GM21723 (cell line): ENCODE measurements at regions not wholly inside any gene's neighbourhood (a gene's known extent, or its start where the extent isn't known, plus 50 kb on each side); places are given as distances from the start of the nearest gene placed in this dataset.
"Not testable (repeated sequence)": the region's sequence is repeated elsewhere in the genome, so short reads cannot be mapped to it uniquely, and the experiment has no call there.

ENCODE experiments used
- ATAC-seq: cut with Tn5 transposase; IDR thresholded peaks from one replicate; pipeline ENCODE4 v1.9.1; 2021; ENCODE audit warnings: mild to moderate bottlenecking, moderate library complexity; ENCODE audit not compliant: unreplicated experiment

DNA sequence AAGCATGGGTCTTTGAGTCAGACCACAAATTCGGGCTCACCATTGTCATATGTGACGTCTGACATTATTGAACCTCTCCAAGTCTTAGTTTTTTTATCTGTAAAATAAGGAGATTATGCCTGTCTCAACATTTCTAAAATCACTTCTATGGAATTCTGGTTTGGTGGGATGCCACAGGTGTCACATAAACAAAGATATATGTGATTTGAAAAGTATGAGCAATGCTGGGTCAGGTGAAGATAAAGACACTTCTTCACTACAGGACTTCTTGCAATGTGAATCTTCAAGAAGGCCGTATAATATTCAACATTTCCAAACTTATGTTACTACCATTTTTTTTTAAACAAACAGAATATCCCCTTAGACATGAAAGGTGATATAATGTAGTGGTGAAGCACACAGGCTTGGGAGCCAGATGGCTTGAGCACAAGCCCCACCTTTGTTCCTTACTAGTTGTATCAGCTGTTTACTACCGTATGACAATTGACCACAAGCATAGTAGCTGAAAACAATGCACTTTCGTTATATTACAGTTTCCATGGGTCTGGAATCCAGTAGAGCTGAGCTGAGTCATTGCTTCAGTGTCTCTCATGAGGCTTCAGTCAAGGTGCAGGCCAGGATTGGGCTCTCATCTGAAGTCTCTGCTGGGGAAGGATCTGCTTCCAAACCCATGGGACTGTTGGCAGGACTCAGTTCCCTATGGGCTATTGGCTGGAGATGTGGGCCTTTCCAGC, 87.7 kb downstream of the UTP18 start:
- ATAC-seq = no peak

DNA sequence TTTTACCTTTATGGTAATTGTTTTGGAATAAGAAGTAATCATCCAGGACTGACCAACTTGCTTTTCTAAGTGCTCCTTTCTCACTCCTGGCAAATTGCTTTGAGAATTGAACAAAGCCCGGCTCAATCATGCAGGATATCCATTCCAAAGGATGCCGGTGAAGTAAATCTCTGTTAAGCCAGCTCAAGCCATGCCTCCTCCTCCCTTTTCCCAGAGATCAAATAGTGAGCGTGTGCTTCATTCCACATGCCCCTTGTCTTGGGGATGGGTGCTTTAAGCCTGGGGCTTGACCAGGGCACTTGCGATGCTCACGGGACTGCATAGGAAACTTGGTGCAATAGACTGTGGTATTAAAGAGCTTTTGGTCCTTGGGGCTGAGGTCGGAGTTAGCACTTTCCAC, 90.7 kb downstream of the UTP18 start:
- ATAC-seq = no peak

DNA sequence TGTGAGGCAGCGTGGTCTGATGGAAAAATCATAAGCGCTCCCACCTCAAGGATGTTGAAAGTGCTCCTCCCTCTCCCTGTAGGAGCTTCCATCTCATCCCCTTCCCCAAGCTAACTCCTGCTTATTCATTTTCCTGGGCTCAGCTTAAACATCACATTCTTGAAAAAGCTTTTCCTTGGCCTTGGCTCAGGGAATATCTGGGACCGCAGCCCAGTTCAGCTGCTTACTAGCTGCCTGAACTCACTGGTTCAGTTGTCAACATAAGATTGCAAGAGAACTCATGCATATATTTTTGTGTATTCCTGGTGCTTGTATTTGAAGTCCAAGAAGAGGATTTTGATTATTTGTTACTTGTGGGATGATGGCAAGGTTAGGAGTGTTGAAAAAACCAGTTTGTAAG, 91.5 kb downstream of the UTP18 start:
- ATAC-seq = no peak

DNA sequence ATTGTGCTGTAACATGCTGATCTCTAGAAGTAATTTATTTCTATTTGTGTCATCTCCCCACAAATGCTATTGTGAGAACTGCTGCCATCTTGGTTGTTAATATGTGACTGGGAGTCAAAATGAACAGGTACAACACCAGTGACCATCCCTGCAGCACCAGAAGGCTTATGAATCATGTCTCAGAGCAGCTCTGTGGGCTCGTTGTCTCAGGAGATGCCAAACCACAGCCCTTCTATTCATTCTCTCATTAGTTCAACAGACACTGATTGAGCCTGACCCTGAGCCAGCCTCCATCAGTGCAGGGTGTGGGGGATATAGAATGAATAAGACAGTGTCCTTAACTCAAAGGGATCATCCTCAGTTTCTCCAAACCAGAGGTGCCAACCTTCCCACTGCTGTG, 92.5 kb downstream of the UTP18 start:
- no peak for ATAC-seq

DNA sequence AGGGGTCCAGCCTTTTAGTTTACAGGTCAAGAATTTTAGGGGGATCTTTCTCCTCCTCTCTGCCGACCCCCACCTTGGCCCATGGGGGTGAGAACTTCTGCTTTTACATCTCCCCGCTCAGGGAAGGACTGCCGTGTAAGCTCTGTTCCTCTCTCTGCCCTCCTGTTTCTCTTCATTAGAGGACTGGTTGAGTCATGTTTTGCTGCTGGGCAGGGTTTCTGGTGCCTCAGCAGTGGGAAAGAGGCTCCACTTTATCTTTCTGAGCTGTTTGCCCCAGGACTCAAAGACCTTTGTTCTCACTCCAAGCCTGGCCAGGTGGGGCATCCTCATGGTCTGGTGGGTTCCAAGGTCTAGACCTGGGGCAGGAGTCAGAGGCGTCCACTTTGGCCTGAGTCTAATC, 93.0 kb downstream of the UTP18 start:
- no peak for ATAC-seq

DNA sequence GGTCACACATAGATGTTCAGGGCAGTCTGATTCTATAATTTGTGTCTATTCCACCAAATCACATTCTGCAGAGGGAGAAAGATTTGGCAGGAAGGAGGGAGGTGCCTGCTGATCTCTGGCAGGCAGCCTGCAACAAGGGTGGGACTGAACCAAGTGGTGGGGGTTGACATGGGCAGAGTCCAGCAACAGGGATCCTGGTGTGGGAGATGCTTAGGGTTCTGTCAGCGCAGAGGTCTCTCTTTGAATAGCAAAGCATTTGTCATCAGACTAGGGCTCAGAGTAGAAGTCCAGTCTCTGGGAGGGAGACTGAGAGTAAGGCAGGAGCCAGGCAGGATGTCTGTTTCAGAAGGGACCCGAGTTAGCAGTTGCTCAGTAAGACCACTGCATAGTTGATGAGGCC, 94.6 kb downstream of the UTP18 start:
- ATAC-seq = no peak

DNA sequence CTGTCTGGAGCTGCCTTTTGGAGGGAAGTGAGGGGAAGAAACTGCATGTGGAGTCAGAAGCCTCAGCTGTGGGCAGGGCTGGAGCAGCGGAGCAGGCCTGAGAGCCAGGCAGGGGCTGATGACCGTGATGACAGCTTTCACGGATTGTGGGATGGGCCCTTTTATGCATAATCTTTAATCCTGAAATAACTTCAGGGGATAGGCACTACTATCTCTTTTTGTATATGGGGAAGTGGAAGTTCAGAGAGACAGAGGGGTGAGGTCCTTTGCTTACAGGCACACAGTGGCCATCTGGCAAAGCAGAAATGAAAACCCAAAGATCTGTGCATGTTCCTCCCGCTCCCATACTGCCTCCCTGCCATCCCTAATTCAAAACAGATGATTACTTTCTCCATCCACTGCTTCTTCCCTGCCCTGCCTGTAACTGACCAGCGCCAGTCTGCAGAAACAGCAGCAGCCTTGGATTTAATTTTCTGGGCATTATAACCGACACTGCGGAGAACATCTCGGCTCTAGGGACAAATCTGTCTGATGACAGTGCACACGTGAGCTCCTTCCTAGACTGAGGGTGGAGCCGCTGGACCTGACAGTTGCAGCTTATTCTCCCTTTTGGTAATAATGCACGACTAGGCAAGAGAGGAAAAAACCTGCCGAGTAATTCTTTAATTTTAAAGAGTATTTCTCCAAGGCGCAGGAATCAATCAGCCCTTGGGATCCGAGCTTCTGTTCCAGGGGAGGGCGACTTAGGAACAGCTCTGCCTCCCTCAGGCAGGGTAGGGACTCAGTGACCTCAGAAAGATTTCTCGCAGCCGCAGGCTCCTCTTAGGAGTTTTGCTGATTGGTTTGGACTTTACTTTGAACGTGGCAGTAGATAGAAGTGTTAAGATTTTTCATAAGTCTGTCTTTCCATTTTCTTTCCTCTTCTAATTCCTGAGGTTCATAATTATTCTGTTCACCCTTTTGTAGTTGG, 95.4 kb downstream of the UTP18 start:
- ATAC-seq = no peak

DNA sequence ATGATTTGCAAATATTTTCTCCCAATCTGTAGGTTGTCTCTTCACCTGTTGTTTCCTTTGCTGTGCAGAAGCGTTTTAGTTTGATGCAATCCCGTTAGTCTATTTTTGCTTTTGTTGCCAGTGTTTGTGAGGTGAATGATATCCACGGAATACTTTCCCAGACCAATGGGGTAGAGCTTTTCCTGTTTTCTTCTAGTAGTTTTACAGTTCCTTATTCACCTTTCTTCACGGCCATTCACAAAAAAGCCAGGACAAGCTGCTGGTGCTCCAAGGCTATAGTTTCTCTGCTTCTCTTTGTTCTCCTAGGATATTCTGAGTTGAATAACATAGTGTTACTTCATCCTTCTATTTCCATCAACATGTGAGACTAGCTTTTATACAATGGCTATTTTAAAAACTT, 98.7 kb downstream of the UTP18 start:
- ATAC-seq = no peak

DNA sequence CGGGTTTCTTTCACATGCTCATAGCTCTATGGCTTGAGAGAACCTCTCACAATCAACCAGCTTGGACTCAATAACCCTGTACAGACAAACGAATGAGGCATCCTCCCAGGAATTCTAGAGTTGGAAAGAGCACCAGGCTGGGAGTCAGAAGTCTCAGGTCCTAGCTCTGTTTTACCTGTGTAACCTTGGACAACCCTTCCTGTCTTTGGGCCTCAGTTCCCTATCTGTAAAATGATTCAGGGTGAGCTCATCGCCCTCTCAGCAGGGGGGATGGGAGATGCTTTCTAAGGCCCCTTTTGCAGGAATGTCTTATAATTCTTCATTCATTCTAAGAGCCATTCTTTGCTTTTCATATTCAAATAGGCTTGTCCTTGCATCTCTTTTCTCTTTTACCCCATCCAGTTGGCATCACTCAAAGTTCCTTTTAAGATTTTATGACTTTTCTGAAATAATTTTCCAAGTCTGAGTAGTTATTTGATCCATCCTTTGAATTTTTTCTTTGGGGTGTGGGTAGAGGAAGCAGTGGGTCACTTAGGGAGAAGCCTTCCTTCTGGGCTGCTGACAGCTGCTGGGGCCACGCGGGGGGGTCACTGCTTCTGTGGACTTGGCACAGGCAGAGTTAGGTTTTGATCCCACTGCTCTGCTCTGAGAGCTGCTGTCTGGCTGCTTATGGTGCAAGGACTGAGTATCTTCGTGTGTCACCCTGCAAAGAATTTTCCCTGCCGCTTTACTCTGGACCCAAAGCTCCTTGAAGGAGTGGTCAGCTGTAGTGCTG, 102.7 kb downstream of the UTP18 start:
- ATAC-seq = no peak

DNA sequence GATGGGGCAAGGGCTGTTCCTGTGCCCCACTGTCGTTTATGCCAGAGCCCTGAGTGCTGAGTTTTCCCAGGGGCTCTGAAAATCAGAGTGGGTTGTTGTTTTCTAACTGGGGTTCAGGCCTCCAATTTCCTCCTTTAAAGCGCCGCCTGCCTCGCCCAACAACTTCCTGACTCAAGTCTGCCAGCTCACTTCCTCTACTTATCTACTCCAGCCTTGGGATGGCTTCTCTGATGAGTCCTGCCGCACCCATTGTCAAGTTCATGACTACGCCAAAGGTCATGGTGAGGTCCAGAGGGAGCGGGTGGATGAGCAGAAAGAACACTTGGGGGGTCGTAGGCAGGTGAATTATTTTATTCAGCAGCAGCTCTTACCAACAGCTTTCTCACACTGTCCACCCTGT, 104.7 kb downstream of the UTP18 start:
- no peak for ATAC-seq

DNA sequence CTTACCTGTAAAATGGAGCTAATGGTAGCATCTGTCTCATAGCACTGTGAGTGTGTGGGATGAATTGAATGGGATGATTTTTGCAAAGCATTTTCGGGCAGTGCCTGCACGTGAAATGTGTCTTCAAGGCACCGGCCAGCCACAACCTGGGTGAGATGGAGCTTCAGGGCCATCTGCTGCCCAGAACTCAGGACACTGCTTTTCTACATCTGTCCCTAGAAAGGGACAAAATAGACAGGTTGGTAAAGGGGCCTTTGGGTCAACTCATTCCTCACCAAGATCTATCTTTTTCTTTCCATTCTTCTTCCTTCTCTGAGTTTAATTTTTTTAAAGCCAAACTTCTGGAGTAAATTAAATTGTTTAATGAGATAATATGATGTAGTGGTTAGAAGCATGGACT, 106.5 kb downstream of the UTP18 start:
- no peak for ATAC-seq

DNA sequence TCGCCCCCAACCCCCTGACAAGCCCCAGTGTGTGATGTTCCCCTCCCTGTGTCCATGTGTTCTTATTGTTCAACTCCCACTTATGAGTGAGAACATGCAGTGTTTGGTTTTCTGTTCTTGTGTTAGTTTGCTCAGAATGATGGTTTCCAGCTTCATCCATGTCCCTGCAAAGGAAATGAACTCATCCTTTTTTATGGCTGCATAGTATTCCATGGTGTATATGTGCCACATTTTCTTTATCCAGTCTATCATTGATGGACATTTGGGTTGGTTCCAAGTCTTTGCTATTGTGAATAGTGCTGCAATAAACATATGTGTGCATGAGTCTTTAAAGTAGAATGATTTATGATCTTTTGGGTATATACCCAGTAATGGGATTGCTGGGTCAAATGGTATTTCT, 107.5 kb downstream of the UTP18 start:
- ATAC-seq = not testable (repeated sequence)

DNA sequence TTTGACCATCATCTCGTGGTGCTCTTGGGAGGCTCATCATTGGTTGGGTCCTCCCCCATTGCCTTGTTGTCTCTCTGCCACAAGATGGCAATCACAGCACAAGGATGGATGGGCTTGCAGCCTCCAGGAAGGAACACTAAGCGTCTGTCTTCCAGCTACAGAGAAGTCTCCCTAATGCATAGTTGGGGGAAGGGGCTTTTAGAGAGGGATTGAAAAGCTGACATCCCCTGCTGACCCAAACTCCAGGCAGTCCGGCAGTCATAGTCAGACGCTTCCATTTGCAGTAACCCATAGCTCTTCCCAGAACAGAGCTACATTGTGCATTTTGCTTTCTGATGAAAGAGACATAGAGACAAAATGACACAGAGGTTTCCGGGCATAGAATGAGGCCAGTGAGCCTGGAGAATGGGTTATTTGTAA, 111.4 kb downstream of the UTP18 start:
- peak; percentile 62 for ATAC-seq

DNA sequence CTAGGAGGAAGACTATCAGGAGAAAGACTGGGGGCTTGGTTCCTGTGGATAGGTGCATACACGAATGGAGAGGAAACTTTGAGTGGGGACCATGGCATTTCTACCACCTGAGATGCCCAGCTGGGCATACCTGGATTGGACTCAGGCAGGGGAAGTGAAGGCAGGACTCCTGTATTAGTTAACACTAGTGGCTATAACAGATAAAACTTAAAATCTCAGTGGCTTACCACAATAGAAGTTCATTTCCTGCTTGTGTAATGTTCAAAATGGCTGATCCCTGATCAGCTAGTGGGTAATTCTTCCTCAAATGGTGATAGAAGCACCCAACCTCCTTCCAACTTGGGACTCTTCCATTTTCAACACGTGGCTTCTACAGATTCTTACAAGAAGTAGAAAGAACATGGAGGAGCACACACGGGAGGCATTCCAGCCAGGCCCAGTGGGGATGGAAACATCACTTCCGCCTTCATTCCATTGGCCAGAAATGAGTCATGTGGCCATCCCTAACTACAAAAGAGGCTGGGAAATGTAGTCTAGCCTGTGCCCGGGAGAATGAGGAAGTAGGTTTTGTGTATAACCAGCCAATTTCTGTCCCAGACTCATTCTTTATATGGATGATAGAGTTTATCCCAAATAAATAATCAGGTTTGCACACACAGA, 112.1 kb downstream of the UTP18 start:
- ATAC-seq = peak; percentile 89

DNA sequence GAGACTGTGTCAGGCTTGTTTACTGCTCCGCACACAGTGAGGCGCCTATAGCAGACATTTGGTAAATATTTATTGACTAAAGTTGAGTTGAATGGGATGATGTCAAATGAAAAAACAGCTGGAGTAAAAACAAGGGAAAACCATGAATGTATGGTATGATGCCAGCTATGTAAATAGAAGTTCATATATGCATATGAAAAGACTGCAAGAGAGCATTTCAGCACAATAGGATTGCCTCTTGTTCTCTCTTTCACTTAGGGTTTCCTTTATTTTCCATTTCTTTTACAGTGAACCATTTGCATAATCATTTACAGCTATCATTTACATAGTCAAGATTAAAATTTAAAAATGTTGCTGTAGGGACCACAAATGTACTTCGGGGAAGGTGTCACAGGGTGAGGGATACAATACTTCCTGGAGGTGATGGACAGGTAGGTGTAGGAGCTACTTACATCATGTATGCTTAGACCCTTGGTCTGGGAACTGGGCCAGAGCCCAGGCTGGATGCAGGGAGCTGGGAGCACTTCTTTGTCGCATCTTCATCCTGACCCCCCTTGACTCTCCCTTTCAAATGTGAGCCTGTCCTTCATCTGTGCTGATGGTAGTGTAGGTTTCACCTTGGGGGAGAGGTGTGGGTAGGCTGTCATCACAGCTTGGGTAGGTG, 113.3 kb downstream of the UTP18 start:
- no peak for ATAC-seq

DNA sequence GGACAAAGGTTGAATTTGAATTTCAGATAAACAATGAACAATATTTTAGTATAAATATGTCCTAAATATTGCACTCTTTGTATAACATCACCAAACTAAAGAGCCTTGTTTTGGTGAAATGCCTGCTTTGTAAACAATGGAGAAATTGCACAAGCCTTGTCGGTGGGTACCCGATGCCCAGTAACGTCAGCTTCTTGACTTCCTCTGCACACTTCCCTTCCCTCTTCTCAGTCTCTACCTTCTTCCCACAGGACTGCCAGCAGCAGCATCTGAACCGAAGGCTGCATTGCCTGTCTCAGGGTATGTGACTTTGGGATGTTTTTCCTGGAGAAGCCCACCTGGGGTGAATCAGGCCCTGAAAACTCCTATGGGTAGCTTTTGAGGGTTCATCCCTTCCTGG, 113.9 kb downstream of the UTP18 start:
- ATAC-seq = no peak

DNA sequence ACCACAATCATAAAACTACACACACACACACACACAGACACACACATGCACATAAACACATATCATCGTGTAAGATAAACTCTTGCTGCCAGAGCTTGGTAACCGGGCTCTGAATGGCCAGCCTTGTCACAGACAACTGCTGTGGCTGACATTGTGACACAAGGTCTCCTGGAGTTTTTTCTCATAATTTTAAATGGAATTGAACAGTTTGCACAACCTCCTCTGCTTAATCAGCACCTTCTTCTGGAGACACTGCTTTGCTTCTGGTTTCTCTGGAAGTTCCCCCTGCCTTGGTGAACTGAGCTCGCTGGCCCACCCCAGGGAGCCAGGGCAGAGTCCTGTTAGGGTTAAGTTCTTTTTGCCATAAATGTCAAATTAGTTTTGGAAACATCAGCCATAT, 115.4 kb downstream of the UTP18 start:
- no peak for ATAC-seq

DNA sequence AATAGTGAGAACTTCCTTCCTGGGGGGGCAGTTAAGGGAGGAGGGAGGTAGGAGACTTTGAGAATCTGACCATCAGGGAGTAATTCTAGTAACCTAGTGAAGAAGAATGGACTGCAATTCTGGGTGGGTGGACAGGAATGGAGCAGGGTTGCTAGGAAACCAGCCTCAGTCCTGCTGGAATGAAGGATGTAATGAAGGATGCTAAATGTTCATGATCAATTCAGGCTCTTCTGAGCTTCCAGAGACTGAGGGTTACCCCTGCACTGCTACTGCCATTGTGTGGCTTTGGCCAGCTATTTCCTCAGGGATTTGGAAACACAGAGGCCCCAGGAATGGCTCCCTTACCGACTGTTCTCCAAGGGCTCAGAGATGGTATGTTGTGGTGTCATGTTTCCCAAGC, 116.4 kb downstream of the UTP18 start:
- no peak for ATAC-seq

DNA sequence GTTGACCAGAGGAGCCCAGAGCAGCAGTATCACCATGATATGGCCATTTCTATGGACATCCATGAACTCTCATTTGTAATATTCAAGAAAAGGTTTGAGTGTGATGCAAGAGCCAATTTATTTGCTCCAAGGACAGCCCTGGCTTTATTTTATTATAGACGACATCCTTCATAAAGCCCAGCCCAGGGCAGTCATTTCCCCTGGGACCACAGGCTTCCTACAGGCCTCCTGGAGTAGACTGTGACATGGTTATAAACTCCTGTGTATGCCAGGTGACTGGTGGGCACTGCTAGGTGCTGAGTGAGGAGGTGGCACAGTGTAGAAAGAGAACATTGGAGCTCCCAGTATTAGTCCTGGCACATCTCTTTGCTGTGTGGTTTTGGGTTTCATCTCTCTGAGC, 120.9 kb downstream of the UTP18 start:
- no peak for ATAC-seq

DNA sequence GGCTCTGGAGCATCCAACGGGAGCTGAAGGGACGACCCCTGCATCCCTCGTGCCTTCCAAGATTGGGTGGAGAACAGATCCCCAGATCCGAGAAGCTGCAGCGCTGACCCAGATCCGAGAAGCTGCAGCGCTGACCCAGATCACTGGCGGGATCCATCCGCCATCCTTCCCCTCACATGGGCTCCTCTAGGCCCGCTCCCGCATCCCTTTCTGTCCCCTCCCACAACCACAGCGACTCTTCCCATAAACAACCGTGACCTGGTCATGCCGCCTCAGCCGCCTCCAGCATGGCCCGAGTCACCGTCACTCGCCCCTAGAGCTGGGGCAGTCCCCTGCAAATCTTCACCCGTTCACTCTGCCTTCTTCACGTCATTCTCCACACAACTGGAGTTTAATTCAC, 124.9 kb downstream of the UTP18 start:
- ATAC-seq = no peak
